CD14-positive monocyte (primary cell): ENCODE measurements at regions not wholly inside any gene's neighbourhood (a gene's known extent, or its start where the extent isn't known, plus 50 kb on each side); places are given as distances from the start of the nearest gene placed in this dataset.

Experiments
- DNase-seq, 3 donors: peaks; one replicate each; pipeline ENCODE4 v3.0.0-alpha.2; 2011 to 2022
- H2AFZ ChIP-seq: 2 replicates; pipeline ENCODE4 v1.6.0; 2012; ENCODE audit warnings: mild to moderate bottlenecking, low read depth, low read length, inconsistent platforms; ENCODE audit not compliant: insufficient read depth, poor library complexity, severe bottlenecking
- H3K27ac ChIP-seq, 2 donors: 1 replicate in 1 of 2; 2 replicates in 1 of 2; pipeline ENCODE4 v1.5.1; 2012 to 2013; ENCODE audit warnings: low read length in 2 of 2, control low read depth in 1 of 2, inconsistent platforms in 1 of 2, low read depth in 1 of 2, mild to moderate bottlenecking in 1 of 2
- H3K27me3 ChIP-seq, 2 donors: one replicate each; pipeline versions ENCODE4 v1.6.0 to v1.6.1; 2011 to 2013; ENCODE audit warnings: low read length in 2 of 2; ENCODE audit not compliant: control insufficient read depth in 2 of 2, insufficient read depth in 2 of 2
- H3K36me3 ChIP-seq, 2 donors: replicated peaks in 1 of 2; 1 replicate in 1 of 2; 2 replicates in 1 of 2; pipeline versions ENCODE4 v1.5.1 to v1.6.1; 2012 to 2013; ENCODE audit warnings: low read length in 2 of 2, control low read depth in 1 of 2, inconsistent platforms in 1 of 2, mild to moderate bottlenecking in 1 of 2; ENCODE audit not compliant: insufficient read depth in 2 of 2, control insufficient read depth in 1 of 2
- H3K4me1 ChIP-seq, 2 donors: 1 replicate in 1 of 2; 2 replicates in 1 of 2; pipeline versions ENCODE4 v1.5.1 to v1.6.1; 2012 to 2013; ENCODE audit warnings: low read length in 2 of 2, control low read depth in 1 of 2, inconsistent platforms in 1 of 2, mild to moderate bottlenecking in 1 of 2, moderate library complexity in 1 of 2; ENCODE audit not compliant: insufficient read depth in 2 of 2, control insufficient read depth in 1 of 2
- H3K4me2 ChIP-seq: replicated peaks from 2 replicates; pipeline ENCODE3; 2012; ENCODE audit warnings: low read length, moderate library complexity, mild to moderate bottlenecking; ENCODE audit not compliant: poor library complexity, severe bottlenecking; ENCODE audit errors: extremely low read depth
- H3K4me3 ChIP-seq, 3 experiments: fragments of 200-600 bp in 1 of 3; sonication (generic) in 1 of 3; replicated peaks in 1 of 3; 1 replicate in 2 of 3; 2 replicates in 1 of 3; pipeline ENCODE4 v1.5.1; 2011 to 2013; ENCODE audit warnings: low read length in 3 of 3, mild to moderate bottlenecking in 3 of 3, control low read depth in 2 of 3, low read depth in 2 of 3, inconsistent platforms in 1 of 3, moderate library complexity in 1 of 3
- H3K79me2 ChIP-seq: 2 replicates; pipeline ENCODE4 v1.6.0; 2012; ENCODE audit warnings: mild to moderate bottlenecking, control low read depth, inconsistent platforms, low read length, moderate library complexity; ENCODE audit not compliant: insufficient read depth
- H3K9ac ChIP-seq: 2 replicates; pipeline ENCODE4 v1.6.0; 2017; ENCODE audit warnings: low read length, mild to moderate bottlenecking; ENCODE audit not compliant: insufficient read depth, poor library complexity, severe bottlenecking
- H3K9me3 ChIP-seq, 2 donors: replicated peaks in 1 of 2; 1 replicate in 1 of 2; 2 replicates in 1 of 2; pipeline versions ENCODE4 v1.5.1 to v1.6.1; 2012 to 2013; ENCODE audit warnings: low read length in 2 of 2, control low read depth in 1 of 2; ENCODE audit not compliant: control insufficient read depth in 1 of 2, insufficient read depth in 1 of 2
- H4K20me1 ChIP-seq: 2 replicates; pipeline ENCODE4 v1.6.0; 2012; ENCODE audit warnings: mild to moderate bottlenecking, low read length, control low read depth, moderate library complexity; ENCODE audit not compliant: insufficient read depth
- H3K27ac Mint-ChIP-seq, 7 donors: one replicate each; pipeline ENCODE4 v1.8.0; 2020; ENCODE audit warnings: mild to moderate bottlenecking in 7 of 7, mixed read lengths in 7 of 7, moderate library complexity in 6 of 7, inconsistent platforms in 2 of 7
- H3K27me3 Mint-ChIP-seq, 3 donors: one replicate each; pipeline ENCODE4 v1.8.0; 2021 to 2022; ENCODE audit warnings: low read depth in 3 of 3, mild to moderate bottlenecking in 3 of 3, mixed read lengths in 3 of 3, moderate library complexity in 3 of 3, inconsistent platforms in 1 of 3
- H3K36me3 Mint-ChIP-seq, 2 donors: one replicate each; pipeline ENCODE4 v1.8.0; 2020; ENCODE audit warnings: mixed read lengths in 2 of 2, inconsistent platforms in 1 of 2, mild to moderate bottlenecking in 1 of 2
- H3K4me1 Mint-ChIP-seq: one replicate; pipeline ENCODE4 v1.8.0; 2020; ENCODE audit warnings: mild to moderate bottlenecking, mixed read lengths
- H3K4me3 Mint-ChIP-seq, 2 donors: one replicate each; pipeline ENCODE4 v1.8.0; 2020; ENCODE audit warnings: mild to moderate bottlenecking in 2 of 2, mixed read lengths in 2 of 2, moderate library complexity in 1 of 2
- H3K9me3 Mint-ChIP-seq, 7 donors: one replicate each; pipeline ENCODE4 v1.8.0; 2020 to 2022; ENCODE audit warnings: mixed read lengths in 7 of 7, mild to moderate bottlenecking in 6 of 7, moderate library complexity in 6 of 7, inconsistent platforms in 2 of 7
- CTCF ChIP-seq: fragments of 200-600 bp; IDR thresholded peaks from one replicate; pipeline ENCODE4 v1.8.0; 2022; ENCODE audit warnings: antibody characterized with exemption, mild to moderate bottlenecking
- WGBS: methylation state at CpG from one replicate; pipeline ENCODE4 v1.1.5; 2013; ENCODE audit warnings: missing lambda C conversion rate; ENCODE audit not compliant: insufficient coverage; 5-methylcytosine and 5-hydroxymethylcytosine counted together
- intact Hi-C, 2 donors: fragments of 100-400 bp; cut with micrococcal nuclease; formaldehyde crosslinking; loops; one replicate each; pipeline versions ENCODE4 v1.15.0 to v1.15.1; 2023

GRCh38 chr2:39855856-39856255, 76.8 kb upstream of the THUMPD2 start:
- H3K36me3 Mint-ChIP-seq, result no peaks in the 10 kb centered on the region

GRCh38 chr2:39854771-39855170, 75.7 kb upstream of the THUMPD2 start:
- no peak overlapping the region for H3K4me2 ChIP-seq
- intact Hi-C loops, result no loop called here
- no peak overlapping the region for H2AFZ ChIP-seq
- H3K79me2 ChIP-seq, result no peaks in the 10 kb centered on the region
- no peaks in the 10 kb centered on the region for H3K36me3 Mint-ChIP-seq
- no peak for DNase-seq
- H3K27ac ChIP-seq, result no peak overlapping the region
- no peak for TF ChIP-seq CTCF
- H3K4me1 ChIP-seq, result peaks cover 9 to 16% of the 10 kb centered on the region in 2 donors
- no CpG with 5 or more reads among the region's 5 CpGs for WGBS
- H3K9me3 ChIP-seq, result no peaks in the 10 kb centered on the region
- H3K4me3 Mint-ChIP-seq, result no peak overlapping the region
- peaks cover 19% of the 10 kb centered on the region for H3K4me1 Mint-ChIP-seq
- H3K27me3 Mint-ChIP-seq, result no peaks in the 10 kb centered on the region
- no peaks in the 10 kb centered on the region for H3K36me3 ChIP-seq
- no peak overlapping the region for H3K9ac ChIP-seq
- no peak overlapping the region for H3K4me3 ChIP-seq
- H3K27me3 ChIP-seq, result no peaks in the 10 kb centered on the region
- no peaks in the 10 kb centered on the region for H4K20me1 ChIP-seq
- no peak overlapping the region for H3K27ac Mint-ChIP-seq
- peaks cover 0 to 2% (median 0%) of the 10 kb centered on the region in 7 donors for H3K9me3 Mint-ChIP-seq

More at GRCh38 chr2:39855856-39856255, 76.8 kb upstream of the THUMPD2 start:
- peaks cover 9 to 16% of the 10 kb centered on the region in 2 donors for H3K4me1 ChIP-seq
- H3K4me3 Mint-ChIP-seq, result no peak overlapping the region
- no peaks in the 10 kb centered on the region for H3K27me3 ChIP-seq
- no peak overlapping the region for H3K27ac Mint-ChIP-seq
- H3K4me3 ChIP-seq, result no peak overlapping the region
- H3K9ac ChIP-seq, result no peak overlapping the region
- no peak overlapping the region for H3K4me2 ChIP-seq
- no peaks in the 10 kb centered on the region for H4K20me1 ChIP-seq
- no peaks in the 10 kb centered on the region for H3K9me3 Mint-ChIP-seq
- no peaks in the 10 kb centered on the region for H3K9me3 ChIP-seq
- no peak for DNase-seq
- H3K4me1 Mint-ChIP-seq, result peaks cover 19% of the 10 kb centered on the region
- intact Hi-C loops, result no loop called here
- no CpG with 5 or more reads among the region's 3 CpGs for WGBS
- no peak overlapping the region for H2AFZ ChIP-seq
- TF ChIP-seq CTCF, result no peak
- no peaks in the 10 kb centered on the region for H3K36me3 ChIP-seq
- no peaks in the 10 kb centered on the region for H3K27me3 Mint-ChIP-seq
- H3K79me2 ChIP-seq, result no peaks in the 10 kb centered on the region
- H3K27ac ChIP-seq, result no peak overlapping the region
